ACC112 (cell line): ENCODE measurements at regions not wholly inside any gene's neighbourhood (a gene's known extent, or its start where the extent isn't known, plus 50 kb on each side); places are given as distances from the start of the nearest gene placed in this dataset.

Source experiments
- H2AFZ ChIP-seq: fragments of 200-600 bp; sonication (generic); one replicate; pipeline ENCODE4 v1.6.0; 2017; ENCODE audit warnings: antibody characterized with exemption, low read length; ENCODE audit not compliant: unreplicated experiment
- H3K27ac ChIP-seq: fragments of 200-600 bp; sonication (generic); 2 replicates; pipeline ENCODE4 v1.5.1; 2014; ENCODE audit warnings: low read depth, mild to moderate bottlenecking, antibody characterized with exemption, low read length, moderate library complexity
- H3K27me3 ChIP-seq: fragments of 200-600 bp; sonication (generic); 2 replicates; pipeline ENCODE4 v1.6.1; 2014; ENCODE audit warnings: mild to moderate bottlenecking, antibody characterized with exemption, low read length, moderate library complexity, mixed read lengths; ENCODE audit not compliant: insufficient read depth
- H3K36me3 ChIP-seq: fragments of 200-600 bp; sonication (generic); 2 replicates; pipeline ENCODE4 v1.6.1; 2016; ENCODE audit warnings: mild to moderate bottlenecking, antibody characterized with exemption, low read length, moderate library complexity, mixed read lengths; ENCODE audit not compliant: insufficient read depth
- H3K4me1 ChIP-seq: fragments of 200-600 bp; sonication (generic); one replicate; pipeline ENCODE4 v1.6.1; 2016; ENCODE audit warnings: low read length, mixed read lengths; ENCODE audit not compliant: insufficient read depth, unreplicated experiment, control insufficient read depth
- H3K4me3 ChIP-seq: fragments of 200-600 bp; sonication (generic); 2 replicates; pipeline ENCODE4 v1.5.1; 2014; ENCODE audit warnings: mild to moderate bottlenecking, low read depth, low read length
- H3K79me2 ChIP-seq: fragments of 200-600 bp; sonication (generic); one replicate; pipeline ENCODE4 v1.6.0; 2016; ENCODE audit warnings: low read length; ENCODE audit not compliant: control insufficient read depth, unreplicated experiment, insufficient read depth

DNA sequence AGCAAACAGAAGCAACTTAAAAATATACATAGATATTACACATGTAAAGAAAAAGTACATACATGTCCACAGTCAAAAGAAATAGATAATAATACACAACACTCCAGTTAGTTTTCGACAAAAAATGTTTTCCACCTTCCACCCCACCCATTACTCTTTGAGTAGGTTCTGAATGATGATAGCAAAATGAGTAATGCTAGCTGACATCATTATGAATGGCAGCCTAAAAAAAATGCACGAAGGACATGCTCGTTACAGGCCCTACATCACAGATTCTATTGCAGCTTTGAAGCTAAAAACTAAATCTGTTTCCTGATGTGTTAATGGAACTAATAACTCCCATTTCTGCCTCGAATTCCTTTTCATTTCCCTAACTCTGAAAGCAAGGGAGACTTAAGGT, 578.7 kb upstream of the NETO1 start:
- H3K4me1 ChIP-seq, result no peaks in the 10 kb centered on the region

DNA sequence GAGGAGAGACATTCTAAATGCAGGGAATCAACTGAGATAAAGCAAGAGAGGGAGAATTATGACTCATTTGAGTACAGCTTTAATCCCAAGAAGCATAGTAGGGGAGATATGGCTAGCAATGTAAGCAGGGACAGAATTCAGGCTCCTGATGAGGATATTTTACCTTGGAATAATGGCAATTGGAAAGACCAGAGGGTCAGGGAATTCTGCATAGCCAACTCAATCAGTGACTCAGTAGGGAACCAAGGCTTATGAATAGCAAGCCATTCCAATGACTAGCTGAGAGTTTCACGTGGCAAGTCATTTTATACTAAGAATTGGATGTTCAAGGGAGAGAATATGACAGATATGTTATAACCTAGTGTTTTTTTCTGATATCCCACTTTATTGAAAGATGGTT, 563.8 kb upstream of the NETO1 start:
- no peak overlapping the region for H3K4me3 ChIP-seq
- H3K4me1 ChIP-seq, result no peaks in the 10 kb centered on the region
- no peak overlapping the region for H2AFZ ChIP-seq
- H3K36me3 ChIP-seq, result no peaks in the 10 kb centered on the region
- no peaks in the 10 kb centered on the region for H3K27me3 ChIP-seq
- H3K79me2 ChIP-seq, result no peaks in the 10 kb centered on the region
- H3K27ac ChIP-seq, result no peak overlapping the region

More for the DNA sequence above, 578.7 kb upstream of the NETO1 start:
- H3K36me3 ChIP-seq, result no peaks in the 10 kb centered on the region
- no peaks in the 10 kb centered on the region for H3K27me3 ChIP-seq
- H3K27ac ChIP-seq, result no peak overlapping the region
- H3K79me2 ChIP-seq, result no peaks in the 10 kb centered on the region
- no peak overlapping the region for H2AFZ ChIP-seq
- H3K4me3 ChIP-seq, result no peak overlapping the region

DNA sequence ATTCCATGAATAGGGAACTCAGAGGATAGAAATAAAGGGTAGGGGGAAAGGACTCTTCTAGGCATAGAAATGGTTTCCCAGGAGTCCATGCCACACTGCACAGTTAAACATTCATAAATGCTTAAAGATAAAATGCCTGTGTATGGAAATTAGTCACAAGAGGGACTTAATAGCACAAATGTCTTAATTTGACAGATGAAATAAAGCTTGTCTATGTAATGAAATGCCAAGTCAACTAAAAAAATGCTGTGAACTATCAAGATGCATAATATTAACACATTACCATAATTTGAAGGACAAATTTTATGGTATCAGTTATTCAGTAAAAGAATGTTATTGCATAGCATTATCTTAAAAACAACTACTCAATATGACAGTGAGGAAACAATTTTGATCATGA, 553.2 kb upstream of the NETO1 start:
- H3K27ac ChIP-seq, result no peak overlapping the region
- no peak overlapping the region for H3K4me3 ChIP-seq
- H3K36me3 ChIP-seq, result no peaks in the 10 kb centered on the region
- H3K79me2 ChIP-seq, result no peaks in the 10 kb centered on the region
- H2AFZ ChIP-seq, result no peak overlapping the region
- H3K4me1 ChIP-seq, result no peaks in the 10 kb centered on the region
- H3K27me3 ChIP-seq, result no peaks in the 10 kb centered on the region

DNA sequence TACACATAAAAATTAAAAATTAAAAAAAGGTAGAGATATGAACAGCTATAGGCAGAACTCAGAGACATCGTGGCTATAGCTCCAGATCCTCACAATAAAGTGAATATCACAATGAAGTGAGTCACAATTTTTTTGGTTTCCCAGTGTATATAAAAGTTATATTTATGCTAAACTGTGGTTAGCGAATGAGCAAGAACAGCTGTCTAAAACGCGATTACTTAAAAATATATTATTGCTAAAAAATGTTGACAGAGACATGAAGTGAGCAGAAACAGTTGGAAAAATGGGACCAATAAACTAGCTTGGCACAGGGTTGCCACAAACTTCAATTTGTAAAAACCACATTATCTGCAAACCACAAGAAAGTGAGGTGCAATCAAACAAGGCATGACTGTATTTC, 551.7 kb upstream of the NETO1 start:
- H3K4me1 ChIP-seq, result no peaks in the 10 kb centered on the region
- no peak overlapping the region for H2AFZ ChIP-seq
- H3K4me3 ChIP-seq, result no peak overlapping the region
- H3K79me2 ChIP-seq, result no peaks in the 10 kb centered on the region
- no peaks in the 10 kb centered on the region for H3K36me3 ChIP-seq
- H3K27ac ChIP-seq, result no peak overlapping the region
- no peaks in the 10 kb centered on the region for H3K27me3 ChIP-seq

DNA sequence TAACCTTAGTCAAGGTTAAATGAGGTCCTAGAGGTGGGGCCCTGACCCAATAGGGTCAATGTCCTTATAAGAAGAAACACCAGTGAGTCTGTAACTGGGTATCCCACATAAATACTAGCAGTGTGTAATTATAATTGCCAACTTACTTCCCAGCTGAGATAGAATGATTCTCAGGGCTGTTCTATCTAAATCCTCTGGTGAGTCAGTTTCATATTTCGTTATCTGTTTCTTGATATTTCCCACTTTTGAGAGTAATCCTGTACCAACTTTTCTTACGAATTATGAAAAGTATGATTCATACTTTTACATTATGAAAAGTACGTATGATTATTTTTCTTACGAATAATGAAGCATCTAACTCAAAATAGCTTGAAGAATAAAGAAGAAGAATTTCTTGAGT, 546.8 kb upstream of the NETO1 start:
- no peak overlapping the region for H3K27ac ChIP-seq
- no peaks in the 10 kb centered on the region for H3K79me2 ChIP-seq
- no peaks in the 10 kb centered on the region for H3K36me3 ChIP-seq
- no peak overlapping the region for H3K4me3 ChIP-seq
- no peaks in the 10 kb centered on the region for H3K4me1 ChIP-seq
- H2AFZ ChIP-seq, result no peak overlapping the region
- no peaks in the 10 kb centered on the region for H3K27me3 ChIP-seq

DNA sequence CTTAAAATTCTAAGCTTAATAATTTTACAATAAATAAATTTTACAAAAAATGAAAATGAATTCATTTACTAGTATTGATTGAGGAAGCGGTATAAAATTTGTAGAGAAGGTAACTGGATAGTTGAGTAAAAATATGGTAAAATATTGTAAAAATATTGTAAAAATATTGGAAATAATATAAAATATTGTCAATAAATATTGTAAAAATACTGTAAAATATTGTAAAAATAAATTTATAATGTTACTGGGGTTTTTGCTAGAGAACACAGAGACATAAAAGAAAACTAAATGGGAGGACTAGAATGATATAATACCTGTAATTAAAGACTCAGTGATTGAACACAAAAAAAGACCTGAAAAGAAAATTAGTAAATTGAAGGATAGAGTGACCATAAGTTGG, 546.3 kb upstream of the NETO1 start:
- no peak overlapping the region for H3K27ac ChIP-seq

DNA sequence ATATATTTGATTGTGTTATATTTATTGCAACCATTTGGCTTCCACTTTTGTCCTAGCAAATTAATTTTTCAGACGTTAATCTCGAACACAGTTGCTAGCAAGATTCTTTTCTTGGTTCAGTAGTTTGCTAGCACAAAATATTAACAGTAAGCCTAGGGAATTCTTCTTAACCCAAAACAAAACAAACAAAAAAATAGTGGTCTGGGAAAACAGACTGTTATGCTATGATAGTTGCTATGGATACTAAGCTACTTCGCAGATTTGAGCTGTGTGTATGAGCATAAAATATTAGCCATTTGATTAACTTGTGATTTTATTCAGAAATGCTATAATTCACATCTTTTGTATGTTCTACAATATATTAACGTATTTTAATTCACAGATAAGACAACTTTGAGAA, 541.5 kb upstream of the NETO1 start:
- Histone ChIP-seq H2AFZ (no peak overlapping the region), H3K27me3 (no peaks in the 10 kb centered on the region), H3K4me1 (no peaks in the 10 kb centered on the region), H3K4me3 (no peak overlapping the region), H3K36me3 (no peaks in the 10 kb centered on the region), H3K79me2 (no peaks in the 10 kb centered on the region), H3K27ac (no peak overlapping the region)

More for the DNA sequence above, 546.3 kb upstream of the NETO1 start:
- no peaks in the 10 kb centered on the region for H3K79me2 ChIP-seq
- H3K4me3 ChIP-seq, result no peak overlapping the region
- no peak overlapping the region for H2AFZ ChIP-seq
- no peaks in the 10 kb centered on the region for H3K27me3 ChIP-seq
- H3K36me3 ChIP-seq, result no peaks in the 10 kb centered on the region
- H3K4me1 ChIP-seq, result no peaks in the 10 kb centered on the region

DNA sequence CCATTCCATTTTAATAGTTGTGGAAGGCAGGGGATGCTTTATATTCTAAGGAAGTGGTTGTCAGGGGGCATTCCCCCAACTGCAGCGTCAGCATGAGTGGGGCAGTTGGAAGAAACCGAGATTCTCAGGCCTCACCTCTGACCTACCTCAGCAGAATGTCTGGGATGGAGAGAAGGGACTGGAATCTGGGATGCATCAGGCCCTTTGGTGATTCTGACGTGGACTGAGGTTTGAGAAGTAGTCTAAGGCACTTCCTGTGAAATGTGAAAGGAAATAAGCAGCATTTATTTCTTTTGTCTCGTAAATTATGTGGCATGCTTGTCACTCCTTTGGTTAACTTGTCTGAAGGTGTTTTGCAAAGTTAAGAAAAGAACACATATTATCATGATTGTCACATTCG, 540.7 kb upstream of the NETO1 start:
- Histone ChIP-seq H3K27me3 (no peaks in the 10 kb centered on the region), H3K36me3 (no peaks in the 10 kb centered on the region), H2AFZ (no peak overlapping the region), H3K27ac (no peak overlapping the region), H3K4me3 (no peak overlapping the region), H3K79me2 (no peaks in the 10 kb centered on the region), H3K4me1 (no peaks in the 10 kb centered on the region)

DNA sequence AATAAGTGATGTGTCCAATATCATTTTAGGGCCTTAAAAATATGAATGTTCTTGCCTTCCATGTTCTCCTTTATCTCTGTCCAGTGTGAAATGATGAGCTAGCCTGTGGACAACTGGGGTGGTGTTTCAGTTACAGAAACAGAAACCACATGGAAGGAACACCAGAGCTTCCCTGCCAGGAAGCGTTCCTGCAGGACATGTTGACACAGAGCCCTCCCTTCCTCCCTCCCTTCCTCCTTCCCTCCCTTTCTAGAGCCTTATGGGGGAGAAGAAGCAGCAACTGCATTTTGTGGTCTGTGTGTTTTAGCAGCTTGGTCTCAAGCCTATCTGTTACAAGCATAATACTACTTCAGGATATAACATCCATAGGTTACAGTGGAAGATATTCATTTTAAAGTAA, 539.7 kb upstream of the NETO1 start:
- H3K36me3 ChIP-seq, result no peaks in the 10 kb centered on the region
- no peak overlapping the region for H3K27ac ChIP-seq
- no peak overlapping the region for H3K4me3 ChIP-seq
- no peak overlapping the region for H2AFZ ChIP-seq
- H3K4me1 ChIP-seq, result no peaks in the 10 kb centered on the region
- H3K27me3 ChIP-seq, result no peaks in the 10 kb centered on the region
- no peaks in the 10 kb centered on the region for H3K79me2 ChIP-seq

DNA sequence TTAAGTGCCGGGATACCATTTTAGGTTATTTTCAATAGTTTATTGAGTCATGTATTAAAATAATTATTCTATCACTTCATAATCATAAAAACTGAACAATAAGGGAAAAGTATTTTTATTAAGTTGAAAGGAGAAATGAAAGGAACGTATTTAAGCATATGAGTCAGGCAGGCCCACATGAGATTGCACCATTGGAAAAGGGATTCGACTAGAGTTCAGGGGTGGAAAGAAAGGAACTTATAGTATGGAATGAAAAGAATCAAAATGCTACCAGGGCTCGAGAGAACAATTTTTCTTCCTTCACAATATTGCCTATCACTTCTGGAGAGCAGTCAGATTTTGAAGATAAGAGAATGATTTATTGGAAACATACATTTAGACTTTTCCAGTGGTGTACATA, 516.5 kb upstream of the NETO1 start:
- Histone ChIP-seq H3K4me3 (no peak overlapping the region), H3K27ac (no peak overlapping the region)

DNA sequence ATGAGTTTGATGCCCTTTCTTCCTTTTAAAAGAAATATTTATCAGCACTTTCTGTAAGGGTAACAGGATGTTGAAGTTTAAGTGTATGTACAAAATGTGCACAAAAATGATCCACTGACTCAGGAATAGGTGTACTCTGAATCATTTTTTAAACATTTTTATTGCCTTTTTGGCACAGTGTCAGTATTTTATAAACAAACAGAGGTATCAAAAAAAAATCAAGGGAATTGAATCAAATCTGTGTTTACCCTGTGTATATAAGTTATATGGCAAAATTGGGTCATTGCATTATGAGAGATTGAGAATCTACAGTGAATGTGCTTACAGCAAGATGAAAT, 513.9 kb upstream of the NETO1 start:
- Histone ChIP-seq H3K27me3 (no peaks in the 10 kb centered on the region), H3K79me2 (no peaks in the 10 kb centered on the region), H2AFZ (no peak overlapping the region), H3K4me3 (no peak overlapping the region), H3K27ac (peak overlapping the region; percentile 9; the same call in 1 of the 2 replicates), H3K36me3 (no peaks in the 10 kb centered on the region), H3K4me1 (peaks cover 6% of the 10 kb centered on the region)

More for the DNA sequence above, 516.5 kb upstream of the NETO1 start:
- Histone ChIP-seq H3K79me2 (no peaks in the 10 kb centered on the region), H2AFZ (no peak overlapping the region), H3K4me1 (peaks cover 6% of the 10 kb centered on the region), H3K36me3 (no peaks in the 10 kb centered on the region), H3K27me3 (no peaks in the 10 kb centered on the region)
